ENCODE measurements at regions not wholly inside any gene's neighbourhood (a gene's known extent, or its start where the extent isn't known, plus 50 kb on each side); places are given as distances from the start of the nearest gene placed in this dataset.

- no peak for DNase-seq (ENCODE audit: low read depth)
Measured at GRCh38 chr1:14190508-14190907, 408.0 kb upstream of the KAZN start.

- DNase-seq (ENCODE audit: low read depth), result no peak
Measured at GRCh38 chr1:14194511-14194910, 404.0 kb upstream of the KAZN start.

- DNase-seq (ENCODE audit: low read depth), result no peak
Measured at GRCh38 chr1:14205066-14205465, 393.4 kb upstream of the KAZN start.

- no peak for DNase-seq (ENCODE audit: low read depth)
Measured at GRCh38 chr1:14215151-14215550, 383.3 kb upstream of the KAZN start.

- no peak for DNase-seq (ENCODE audit: low read depth)
Measured at GRCh38 chr1:14217384-14217783, 381.1 kb upstream of the KAZN start.

GRCh38 chr1:14220324-14220723 lies 378.2 kb upstream of the KAZN start:
- no peak for DNase-seq (ENCODE audit: low read depth)

- no peak for DNase-seq (ENCODE audit: low read depth)
Measured at GRCh38 chr1:14220811-14221210, 377.7 kb upstream of the KAZN start.

- DNase-seq (ENCODE audit: low read depth), result no peak
Measured at GRCh38 chr1:14222086-14222485, 376.4 kb upstream of the KAZN start.

- no peak for DNase-seq (ENCODE audit: low read depth)
Measured at GRCh38 chr1:14228677-14229076, 369.8 kb upstream of the KAZN start.

- DNase-seq (ENCODE audit: low read depth), result no peak
Measured at GRCh38 chr1:14233510-14233909, 365.0 kb upstream of the KAZN start.

- DNase-seq (ENCODE audit: low read depth), result no peak
Measured at GRCh38 chr1:14236097-14236496, 362.4 kb upstream of the KAZN start.

GRCh38 chr1:14238472-14239307 lies 359.8 kb upstream of the KAZN start:
- DNase-seq (ENCODE audit: low read depth), result no peak

GRCh38 chr1:14240265-14240664 lies 358.2 kb upstream of the KAZN start:
- no peak for DNase-seq (ENCODE audit: low read depth)

GRCh38 chr1:14242123-14242522 lies 356.4 kb upstream of the KAZN start:
- no peak for DNase-seq (ENCODE audit: low read depth)

- no peak for DNase-seq (ENCODE audit: low read depth)
Measured at GRCh38 chr1:14242870-14243269, 355.6 kb upstream of the KAZN start.

- DNase-seq (ENCODE audit: low read depth), result no peak
Measured at GRCh38 chr1:14245954-14246353, 352.5 kb upstream of the KAZN start.

- no peak for DNase-seq (ENCODE audit: low read depth)
Measured at GRCh38 chr1:14246471-14246870, 352.0 kb upstream of the KAZN start.

- DNase-seq (ENCODE audit: low read depth), result no peak
Measured at GRCh38 chr1:14247666-14248065, 350.8 kb upstream of the KAZN start.

GRCh38 chr1:14251871-14252270 lies 346.6 kb upstream of the KAZN start:
- no peak for DNase-seq (ENCODE audit: low read depth)

GRCh38 chr1:14253676-14254075 lies 344.8 kb upstream of the KAZN start:
- DNase-seq (ENCODE audit: low read depth), result no peak

GRCh38 chr1:14254251-14254650 lies 344.2 kb upstream of the KAZN start:
- no peak for DNase-seq (ENCODE audit: low read depth)

- DNase-seq (ENCODE audit: low read depth), result no peak
Measured at GRCh38 chr1:14255233-14255632, 343.3 kb upstream of the KAZN start.

GRCh38 chr1:14255711-14256110 lies 342.8 kb upstream of the KAZN start:
- no peak for DNase-seq (ENCODE audit: low read depth)

GRCh38 chr1:14259191-14259757 lies 339.2 kb upstream of the KAZN start:
- no peak for DNase-seq (ENCODE audit: low read depth)
